Mucosa of descending colon (tissue), 3 donors: ENCODE measurements at regions not wholly inside any gene's neighbourhood (a gene's known extent, or its start where the extent isn't known, plus 50 kb on each side); places are given as distances from the start of the nearest gene placed in this dataset.

Experiments
- ATAC-seq: fragments of 200-7000 bp; cut with Tn5 transposase; one replicate; pipeline ENCODE4 v1.9.1; 2020; ENCODE audit warnings: mild to moderate bottlenecking, moderate library complexity
- DNase-seq, 3 donors: peaks; one replicate each; pipeline ENCODE4 v3.0.0-alpha.2; 2020
- H3K36me3 ChIP-seq: fragments of 200-600 bp; one replicate; pipeline ENCODE4 v1.8.0; 2021; ENCODE audit warnings: low read depth, mild to moderate bottlenecking
- H3K4me1 ChIP-seq: fragments of 200-600 bp; one replicate; pipeline ENCODE4 v1.8.0; 2021; ENCODE audit warnings: low read depth, mild to moderate bottlenecking
- H3K4me3 ChIP-seq: fragments of 200-600 bp; one replicate; pipeline ENCODE4 v1.8.0; 2021; ENCODE audit warnings: mild to moderate bottlenecking
- H3K9me3 ChIP-seq: fragments of 200-600 bp; one replicate; pipeline ENCODE4 v1.8.0; 2021; ENCODE audit warnings: mild to moderate bottlenecking
- CTCF ChIP-seq: fragments of 200-600 bp; IDR thresholded peaks from one replicate; pipeline ENCODE4 v1.8.0; 2022; ENCODE audit warnings: antibody characterized with exemption, mild to moderate bottlenecking
- intact Hi-C, 2 donors: fragments of 100-400 bp; cut with DNase I in 1 of 2; cut with micrococcal nuclease in 1 of 2; formaldehyde crosslinking; loops; one replicate each; pipeline versions ENCODE4 v1.11.0 to v1.11.1; 2022; cut with DNase I, micrococcal nuclease
- donor health status: DM: no; HTN: no; CAD: no; lungs with moderate emphysema.
- donor health status: DM: no; HTN: no; CAD: no.
- donor health status: DM: no; HTN: yes; CAD: no.

GRCh38 chr16:64742455-64743223 lies 379.2 kb downstream of the CDH11 start:
- ATAC-seq: no peak
- H3K4me1 ChIP-seq: no peaks in the 10 kb centered on the region
- H3K4me3 ChIP-seq: no peak overlapping the region
- H3K36me3 ChIP-seq: no peaks in the 10 kb centered on the region
- DNase-seq: no peak
- TF ChIP-seq CTCF: no peak
- intact Hi-C loops: no loop called here
- H3K9me3 ChIP-seq: no peaks in the 10 kb centered on the region

- no peaks in the 10 kb centered on the region for H3K4me1 ChIP-seq
- no peaks in the 10 kb centered on the region for H3K9me3 ChIP-seq
- TF ChIP-seq CTCF: no peak
- H3K4me3 ChIP-seq: no peak overlapping the region
- intact Hi-C loops: no loop called here
- H3K36me3 ChIP-seq: no peaks in the 10 kb centered on the region
- ATAC-seq: no peak
- no peak for DNase-seq
These were observed 381.6 kb downstream of the CDH11 start for GRCh38 chr16:64740261-64740660.

GRCh38 chr16:64738321-64738960 lies 383.4 kb downstream of the CDH11 start:
- DNase-seq (no peak), ATAC-seq (no peak)
- no peaks in the 10 kb centered on the region for H3K36me3 ChIP-seq
- H3K4me3 ChIP-seq: no peak overlapping the region
- intact Hi-C loops: no loop called here
- no peak for TF ChIP-seq CTCF
- H3K4me1 ChIP-seq: no peaks in the 10 kb centered on the region
- no peaks in the 10 kb centered on the region for H3K9me3 ChIP-seq

- Histone ChIP-seq H3K36me3 (no peaks in the 10 kb centered on the region), H3K4me3 (no peak overlapping the region), H3K9me3 (no peaks in the 10 kb centered on the region), H3K4me1 (no peaks in the 10 kb centered on the region)
- ATAC-seq (no peak), DNase-seq (no peak)
- intact Hi-C loops: no loop called here
- no peak for TF ChIP-seq CTCF
These were observed 385.0 kb downstream of the CDH11 start for GRCh38 chr16:64736857-64737256.

GRCh38 chr16:64731891-64732290 lies 390.0 kb downstream of the CDH11 start:
- no peaks in the 10 kb centered on the region for H3K36me3 ChIP-seq
- no peak overlapping the region for H3K4me3 ChIP-seq
- no peaks in the 10 kb centered on the region for H3K4me1 ChIP-seq
- DNase-seq (no peak), ATAC-seq (no peak)
- H3K9me3 ChIP-seq: no peaks in the 10 kb centered on the region
- intact Hi-C loops: no loop called here
- no peak for TF ChIP-seq CTCF
